Thyroid gland (tissue), 4 donors: ENCODE measurements at regions not wholly inside any gene's neighbourhood (a gene's known extent, or its start where the extent isn't known, plus 50 kb on each side); places are given as distances from the start of the nearest gene placed in this dataset.
"Not testable (repeated sequence)": the region's sequence is repeated elsewhere in the genome, so short reads cannot be mapped to it uniquely, and the experiment has no call there.

Experiments used
- CTCF ChIP-seq, 6 experiments: fragments of 200-600 bp in 3 of 6; fragments of 450-650 bp in 3 of 6; sonication (generic) in 3 of 6; IDR thresholded peaks; one replicate each; pipeline ENCODE4 v1.5.1; 2016 to 2019; ENCODE audit warnings: antibody characterized with exemption in 6 of 6, mild to moderate bottlenecking in 2 of 6, inconsistent platforms in 1 of 6, moderate library complexity in 1 of 6
- POLR2A ChIP-seq, 2 donors: fragments of 450-650 bp; IDR thresholded peaks; one replicate each; pipeline ENCODE4 v1.6.1; 2017; ENCODE audit warnings: antibody characterized with exemption in 2 of 2, mild to moderate bottlenecking in 2 of 2, moderate library complexity in 1 of 2

DNA sequence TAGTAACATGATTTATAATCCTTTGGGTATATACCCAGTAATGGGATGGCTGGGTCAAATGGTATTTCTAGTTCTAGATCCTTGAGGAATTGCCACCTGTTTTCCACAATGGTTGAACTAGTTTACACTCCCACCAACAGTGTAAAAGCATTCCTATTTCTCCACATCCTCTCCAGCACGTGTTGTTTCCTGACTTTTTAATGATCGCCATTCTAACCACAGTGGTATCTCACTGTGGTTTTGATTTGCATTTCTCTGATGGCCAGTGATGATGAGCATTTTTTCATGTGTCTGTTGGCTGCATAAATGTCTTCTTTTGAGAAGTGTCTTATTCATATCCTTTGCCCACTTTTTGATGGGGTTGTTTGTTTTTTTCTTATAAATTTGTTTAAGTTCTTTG lies 152.6 kb upstream of the PFN2 start:
- TF ChIP-seq CTCF, POLR2A (IDR thresholded peaks at IDR 0.05): not testable (repeated sequence)
